ENCODE measurements at regions not wholly inside any gene's neighbourhood (a gene's known extent, or its start where the extent isn't known, plus 50 kb on each side); places are given as distances from the start of the nearest gene placed in this dataset.

DNA sequence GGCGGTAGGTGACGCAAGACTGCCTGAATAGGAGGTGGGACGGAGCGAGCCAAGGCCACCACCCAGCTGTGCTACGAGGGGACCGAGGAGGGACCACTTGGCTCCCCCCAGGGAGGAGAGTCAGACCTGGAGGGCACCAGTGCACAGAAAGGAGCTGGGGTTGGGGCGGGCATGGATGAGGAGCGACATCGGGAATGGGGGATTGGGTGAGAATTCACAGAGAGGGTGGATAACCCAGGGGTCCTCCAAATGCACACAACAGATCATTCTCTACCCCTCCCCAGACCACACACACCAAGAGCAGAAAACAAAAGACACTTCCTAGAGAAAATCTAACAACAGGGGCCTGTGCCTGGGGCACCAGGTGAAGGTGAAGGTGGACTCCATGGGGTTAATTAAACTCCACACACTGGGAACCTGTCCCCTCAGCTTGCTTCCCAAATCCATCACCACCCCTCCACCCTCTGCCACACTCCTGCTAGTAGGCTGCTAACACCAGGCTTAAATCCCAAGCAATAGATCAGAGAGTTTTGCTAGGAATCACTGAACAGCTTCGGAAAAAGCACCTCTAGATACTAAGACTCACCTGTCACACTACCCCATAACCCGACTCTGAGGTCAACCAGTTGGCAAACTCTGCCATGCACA is 274.6 kb downstream of the EIPR1 start:
- TF ChIP-seq, protein P1, sequence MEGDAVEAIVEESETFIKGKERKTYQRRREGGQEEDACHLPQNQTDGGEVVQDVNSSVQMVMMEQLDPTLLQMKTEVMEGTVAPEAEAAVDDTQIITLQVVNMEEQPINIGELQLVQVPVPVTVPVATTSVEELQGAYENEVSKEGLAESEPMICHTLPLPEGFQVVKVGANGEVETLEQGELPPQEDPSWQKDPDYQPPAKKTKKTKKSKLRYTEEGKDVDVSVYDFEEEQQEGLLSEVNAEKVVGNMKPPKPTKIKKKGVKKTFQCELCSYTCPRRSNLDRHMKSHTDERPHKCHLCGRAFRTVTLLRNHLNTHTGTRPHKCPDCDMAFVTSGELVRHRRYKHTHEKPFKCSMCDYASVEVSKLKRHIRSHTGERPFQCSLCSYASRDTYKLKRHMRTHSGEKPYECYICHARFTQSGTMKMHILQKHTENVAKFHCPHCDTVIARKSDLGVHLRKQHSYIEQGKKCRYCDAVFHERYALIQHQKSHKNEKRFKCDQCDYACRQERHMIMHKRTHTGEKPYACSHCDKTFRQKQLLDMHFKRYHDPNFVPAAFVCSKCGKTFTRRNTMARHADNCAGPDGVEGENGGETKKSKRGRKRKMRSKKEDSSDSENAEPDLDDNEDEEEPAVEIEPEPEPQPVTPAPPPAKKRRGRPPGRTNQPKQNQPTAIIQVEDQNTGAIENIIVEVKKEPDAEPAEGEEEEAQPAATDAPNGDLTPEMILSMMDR (IDR thresholded peaks at IDR 0.05), result no peak
- no peak for TF ChIP-seq POLR2AphosphoS5 (IDR thresholded peaks at IDR 0.05)
- TF ChIP-seq POLR2A (IDR thresholded peaks at IDR 0.05), result no peak
- no peak for TF ChIP-seq EP300 (IDR thresholded peaks at IDR 0.05)

Measured in suprapubic skin (tissue), 4 donors.